Activated CD4-positive, alpha-beta memory T cell treated with anti-CD3 and anti-CD28 coated beads for 36 hours (primary cell): ENCODE measurements at regions not wholly inside any gene's neighbourhood (a gene's known extent, or its start where the extent isn't known, plus 50 kb on each side); places are given as distances from the start of the nearest gene placed in this dataset.

Experiments used
- CTCF ChIA-PET: fragments of 350-600 bp; sonication (Branson Sonifier 250); formaldehyde crosslinking; loops from one replicate; lab custom pipeline; 2021; ENCODE audit warnings: antibody characterized with exemption, inconsistent platforms; lab: Charles Lee
- POLR2A ChIA-PET: fragments of 350-600 bp; sonication (Branson Sonifier 250); formaldehyde crosslinking; loops from one replicate; lab custom pipeline; 2021; ENCODE audit warnings: antibody characterized with exemption; lab: Charles Lee
- DNase-seq: peaks from one replicate; pipeline ENCODE4 v3.0.0-alpha.2; 2020
- H3K27ac Mint-ChIP-seq: one replicate; pipeline ENCODE4 v1.8.0; 2021; ENCODE audit warnings: mixed read lengths
- H3K27me3 Mint-ChIP-seq: one replicate; pipeline ENCODE4 v1.8.0; 2021; ENCODE audit warnings: mixed read lengths
- H3K36me3 Mint-ChIP-seq: one replicate; pipeline ENCODE4 v1.8.0; 2021; ENCODE audit warnings: mixed read lengths
- H3K4me1 Mint-ChIP-seq: one replicate; pipeline ENCODE4 v1.8.0; 2021; ENCODE audit warnings: low read depth, mixed read lengths
- H3K4me3 Mint-ChIP-seq: one replicate; pipeline ENCODE4 v1.8.0; 2021; ENCODE audit warnings: mild to moderate bottlenecking, mixed read lengths
- H3K9me3 Mint-ChIP-seq: one replicate; pipeline ENCODE4 v1.8.0; 2021; ENCODE audit warnings: mixed read lengths
- intact Hi-C: fragments of 100-400 bp; cut with micrococcal nuclease; formaldehyde crosslinking; loops from one replicate; pipeline ENCODE4 v1.15.1; 2023

DNA sequence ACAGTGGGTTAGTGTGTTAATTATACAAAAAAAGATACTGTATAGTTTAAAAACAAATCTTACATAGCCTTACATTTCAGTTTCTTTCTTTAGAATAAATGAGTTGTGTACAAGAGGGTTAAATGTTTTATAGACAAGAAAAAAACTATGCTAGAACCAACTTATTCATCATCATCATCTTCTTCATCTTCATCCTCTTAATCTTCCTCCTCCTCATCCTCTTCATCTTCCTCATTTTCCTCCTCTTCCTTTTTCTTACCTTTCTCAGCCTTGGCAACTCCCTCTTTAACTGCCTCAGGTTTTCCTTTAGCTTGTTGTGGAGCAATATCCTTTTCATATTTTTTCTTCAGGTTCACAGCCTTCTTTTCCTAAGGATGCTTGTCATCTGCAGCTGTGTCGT lies 53.7 kb downstream of the RPS12 start:
- peaks cover 16% of the 10 kb centered on the region for H3K27me3 Mint-ChIP-seq
- H3K4me3 Mint-ChIP-seq: no peak overlapping the region
- H3K36me3 Mint-ChIP-seq: no peaks in the 10 kb centered on the region
- POLR2A ChIA-PET: no interaction called here
- intact Hi-C loops: no loop called here
- CTCF ChIA-PET: interaction anchor here (1.7 kb wide), 1 partner anchor 95 kb away, joined by 6 read pairs; no protein-coding TSS in a partner anchor
- H3K27ac Mint-ChIP-seq: no peak overlapping the region
- H3K9me3 Mint-ChIP-seq: no peaks in the 10 kb centered on the region
- H3K4me1 Mint-ChIP-seq: peaks cover 7% of the 10 kb centered on the region
- no peak for DNase-seq

- no peak overlapping the region for H3K27ac Mint-ChIP-seq
- H3K27me3 Mint-ChIP-seq: peaks cover 20% of the 10 kb centered on the region
- no peak overlapping the region for H3K4me3 Mint-ChIP-seq
- POLR2A ChIA-PET: interaction anchor here (1.0 kb wide), 1 partner anchor 59 kb away, joined by 3 read pairs; the partner anchor contains the start of gene RPS12
- peaks cover 6% of the 10 kb centered on the region for H3K36me3 Mint-ChIP-seq
- H3K4me1 Mint-ChIP-seq: peaks cover 8% of the 10 kb centered on the region
- DNase-seq: no peak
- peaks cover 6% of the 10 kb centered on the region for H3K9me3 Mint-ChIP-seq
- intact Hi-C loops: loop anchor here (1.0 kb wide), 1 partner anchor 8 kb away; no protein-coding TSS in a partner anchor
- CTCF ChIA-PET: interaction anchor here (0.9 to 1.3 kb wide), 2 partner anchors 90 to 342 kb away, joined by 3 read pairs; no protein-coding TSS in a partner anchor
These were observed 58.6 kb downstream of the RPS12 start for GRCh38 chr6:132872923-132873322.

DNA sequence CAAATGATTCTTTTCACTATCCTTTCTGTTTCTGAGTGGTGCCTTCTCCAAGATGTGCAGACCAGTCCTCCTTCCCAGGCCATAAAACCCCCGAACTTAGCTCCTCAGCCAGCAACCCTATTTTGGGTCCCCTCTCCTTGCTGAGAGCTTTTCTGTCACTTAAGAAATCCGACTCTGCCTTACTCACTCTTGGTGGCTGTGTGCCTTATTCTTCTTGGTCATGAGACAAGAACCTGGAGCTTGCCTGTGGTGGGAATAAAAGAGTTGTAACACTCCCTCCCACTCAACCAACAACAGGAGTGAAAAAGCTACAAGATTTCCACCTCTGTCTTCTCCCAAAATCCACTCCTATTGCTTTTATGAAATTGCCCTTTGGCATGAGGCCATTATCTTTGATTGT lies 62.6 kb downstream of the RPS12 start:
- H3K4me1 Mint-ChIP-seq: peaks cover 8% of the 10 kb centered on the region
- no peak overlapping the region for H3K4me3 Mint-ChIP-seq
- peaks cover 6% of the 10 kb centered on the region for H3K36me3 Mint-ChIP-seq
- H3K27ac Mint-ChIP-seq: no peak overlapping the region
- CTCF ChIA-PET: interaction anchor here (1.0 to 2.1 kb wide), 2 partner anchors 54 to 79 kb away, joined by 3 to 6 read pairs; partner anchors contain the start of gene SLC18B1
- no peak for DNase-seq
- POLR2A ChIA-PET: no interaction called here
- H3K9me3 Mint-ChIP-seq: peaks cover 6% of the 10 kb centered on the region
- intact Hi-C loops: no loop called here
- H3K27me3 Mint-ChIP-seq: peaks cover 8% of the 10 kb centered on the region

GRCh38 chr6:132887204-132887603 lies 72.8 kb downstream of the RPS12 start:
- Mint-ChIP-seq H3K27ac (no peak overlapping the region), H3K9me3 (no peaks in the 10 kb centered on the region), H3K36me3 (no peaks in the 10 kb centered on the region), H3K4me3 (no peak overlapping the region), H3K4me1 (peaks cover 2% of the 10 kb centered on the region), H3K27me3 (peaks cover 2% of the 10 kb centered on the region)
- ChIA-PET CTCF (interaction anchor here (1.0 kb wide), 1 partner anchor 65 kb away, joined by 3 read pairs; no protein-coding TSS in a partner anchor), POLR2A (no interaction called here)
- intact Hi-C loops: no loop called here
- no peak for DNase-seq

DNA sequence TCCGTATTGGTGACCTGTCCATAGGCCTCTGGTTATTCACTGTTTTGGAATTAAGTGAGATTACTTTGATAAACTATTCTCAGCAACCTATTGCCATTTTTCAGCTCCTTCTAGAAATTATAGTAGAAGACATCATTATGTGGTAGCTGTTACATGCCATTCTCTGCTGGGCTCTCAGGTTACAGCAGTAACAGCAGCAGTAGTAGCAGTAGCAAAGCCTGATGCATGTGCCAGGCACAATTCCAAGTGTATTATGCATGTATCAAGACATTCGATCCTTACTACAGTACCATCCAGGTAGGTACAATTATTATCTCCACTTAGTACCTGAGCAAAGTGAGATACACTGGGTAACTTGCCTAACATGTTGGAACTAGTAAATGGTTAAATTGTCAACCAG lies 74.3 kb downstream of the RPS12 start:
- H3K27ac Mint-ChIP-seq: no peak overlapping the region
- H3K4me1 Mint-ChIP-seq: peaks cover 2% of the 10 kb centered on the region
- intact Hi-C loops: no loop called here
- POLR2A ChIA-PET: no interaction called here
- no peak for DNase-seq
- no peaks in the 10 kb centered on the region for H3K9me3 Mint-ChIP-seq
- CTCF ChIA-PET: no interaction called here
- H3K36me3 Mint-ChIP-seq: no peaks in the 10 kb centered on the region
- H3K4me3 Mint-ChIP-seq: no peak overlapping the region
- peaks cover 2% of the 10 kb centered on the region for H3K27me3 Mint-ChIP-seq

GRCh38 chr6:132892929-132893771 lies 78.8 kb downstream of the RPS12 start:
- ChIA-PET CTCF (interaction anchor here (0.6 to 0.7 kb wide), 2 partner anchors 9 to 293 kb away, joined by 3 read pairs; no protein-coding TSS in a partner anchor), POLR2A (no interaction called here)
- Mint-ChIP-seq H3K4me3 (no peak overlapping the region), H3K36me3 (no peaks in the 10 kb centered on the region), H3K4me1 (no peaks in the 10 kb centered on the region), H3K27me3 (no peaks in the 10 kb centered on the region), H3K27ac (no peak overlapping the region), H3K9me3 (no peaks in the 10 kb centered on the region)
- intact Hi-C loops: no loop called here
- DNase-seq: no peak

- Mint-ChIP-seq H3K27me3 (no peaks in the 10 kb centered on the region), H3K4me3 (no peak overlapping the region), H3K4me1 (no peaks in the 10 kb centered on the region), H3K27ac (no peak overlapping the region), H3K36me3 (no peaks in the 10 kb centered on the region), H3K9me3 (no peaks in the 10 kb centered on the region)
- intact Hi-C loops: no loop called here
- POLR2A ChIA-PET: no interaction called here
- DNase-seq: no peak
- CTCF ChIA-PET: no interaction called here
These were observed 79.6 kb downstream of the RPS12 start for GRCh38 chr6:132893772-132894490.

DNA sequence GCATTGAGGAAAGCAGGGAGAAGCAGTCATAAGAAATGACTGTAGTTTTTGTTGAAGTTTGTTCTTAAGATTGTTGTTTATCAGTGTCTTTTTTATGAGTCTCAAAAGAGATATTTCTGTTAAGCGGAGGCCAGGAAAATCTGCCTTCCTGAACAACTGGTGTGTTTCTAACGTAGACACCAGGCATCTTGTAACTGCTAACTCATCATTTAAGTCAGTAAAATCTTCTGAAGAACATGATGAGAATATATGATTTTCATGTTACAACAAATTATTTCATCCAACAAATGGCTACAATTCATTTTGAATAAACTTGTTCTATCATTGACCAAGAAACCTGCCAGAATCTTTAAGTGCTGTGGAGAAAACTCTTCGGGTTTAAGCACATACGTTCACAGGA lies 84.0 kb downstream of the RPS12 start:
- Mint-ChIP-seq H3K4me3 (no peak overlapping the region), H3K27ac (no peak overlapping the region), H3K27me3 (no peaks in the 10 kb centered on the region), H3K9me3 (no peaks in the 10 kb centered on the region), H3K4me1 (no peaks in the 10 kb centered on the region), H3K36me3 (no peaks in the 10 kb centered on the region)
- POLR2A ChIA-PET: no interaction called here
- CTCF ChIA-PET: interaction anchor here (0.6 kb wide), 1 partner anchor 431 kb away, joined by 3 read pairs; no protein-coding TSS in a partner anchor
- intact Hi-C loops: no loop called here
- no peak for DNase-seq

DNA sequence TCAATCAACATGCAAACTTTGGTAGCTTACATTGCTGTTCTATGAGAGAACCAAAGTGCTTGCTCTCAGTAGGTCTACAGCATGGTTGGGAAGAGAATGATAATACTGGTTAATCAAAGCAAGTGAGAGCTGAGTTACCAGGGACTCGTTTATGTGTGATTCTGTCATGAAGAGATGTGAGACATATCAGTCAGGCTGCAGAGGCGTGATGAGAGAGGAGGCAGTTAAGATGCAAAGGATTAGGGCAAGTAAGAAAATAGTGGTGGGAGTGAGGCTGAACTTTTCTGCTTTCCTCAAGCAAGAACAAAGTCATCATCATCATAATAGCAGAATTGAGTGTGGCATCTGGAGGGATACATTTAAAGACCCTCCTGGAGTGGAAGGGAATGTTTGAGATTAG lies 86.5 kb downstream of the RPS12 start:
- ChIA-PET CTCF (no interaction called here), POLR2A (no interaction called here)
- H3K36me3 Mint-ChIP-seq: no peaks in the 10 kb centered on the region
- H3K9me3 Mint-ChIP-seq: no peaks in the 10 kb centered on the region
- no peak overlapping the region for H3K27ac Mint-ChIP-seq
- peaks cover 2% of the 10 kb centered on the region for H3K27me3 Mint-ChIP-seq
- intact Hi-C loops: no loop called here
- H3K4me3 Mint-ChIP-seq: no peak overlapping the region
- no peak for DNase-seq
- H3K4me1 Mint-ChIP-seq: no peaks in the 10 kb centered on the region

DNA sequence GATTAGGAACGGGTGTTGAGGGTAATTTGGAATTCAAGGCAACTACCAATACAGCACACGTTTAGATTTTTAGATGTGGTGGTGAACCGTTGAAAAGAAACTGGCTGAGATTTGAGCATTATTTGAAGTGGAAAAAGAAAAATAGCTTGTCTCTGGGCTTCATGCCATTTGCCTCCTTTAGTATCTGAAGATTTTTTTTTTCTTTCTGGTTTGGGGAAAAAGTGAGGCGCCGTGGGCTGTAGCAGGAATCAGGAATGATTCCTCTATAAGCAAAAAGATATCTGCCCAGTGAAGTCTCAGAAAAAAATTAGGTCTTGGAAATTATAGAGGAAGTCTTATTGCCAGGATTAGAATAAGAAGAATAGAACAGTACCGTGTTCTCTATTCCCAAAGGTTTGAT lies 88.5 kb downstream of the RPS12 start:
- Mint-ChIP-seq H3K4me3 (no peak overlapping the region), H3K27me3 (peaks cover 2% of the 10 kb centered on the region), H3K9me3 (no peaks in the 10 kb centered on the region), H3K36me3 (no peaks in the 10 kb centered on the region), H3K4me1 (no peaks in the 10 kb centered on the region), H3K27ac (no peak overlapping the region)
- intact Hi-C loops: no loop called here
- ChIA-PET CTCF (interaction anchor here (0.6 kb wide), 1 partner anchor 10 kb away, joined by 3 read pairs; no protein-coding TSS in a partner anchor), POLR2A (no interaction called here)
- DNase-seq: no peak

GRCh38 chr6:132907231-132907630 lies 92.9 kb downstream of the RPS12 start:
- ChIA-PET CTCF (no interaction called here), POLR2A (no interaction called here)
- no peaks in the 10 kb centered on the region for H3K36me3 Mint-ChIP-seq
- H3K27me3 Mint-ChIP-seq: peaks cover 2% of the 10 kb centered on the region
- no peaks in the 10 kb centered on the region for H3K4me1 Mint-ChIP-seq
- no peaks in the 10 kb centered on the region for H3K9me3 Mint-ChIP-seq
- H3K4me3 Mint-ChIP-seq: no peak overlapping the region
- intact Hi-C loops: no loop called here
- DNase-seq: no peak
- no peak overlapping the region for H3K27ac Mint-ChIP-seq

GRCh38 chr6:132907914-132908313 lies 93.5 kb downstream of the RPS12 start:
- Mint-ChIP-seq H3K4me1 (no peaks in the 10 kb centered on the region), H3K9me3 (no peaks in the 10 kb centered on the region), H3K27me3 (peaks cover 2% of the 10 kb centered on the region), H3K4me3 (no peak overlapping the region), H3K27ac (no peak overlapping the region), H3K36me3 (no peaks in the 10 kb centered on the region)
- intact Hi-C loops: no loop called here
- ChIA-PET CTCF (no interaction called here), POLR2A (no interaction called here)
- DNase-seq: no peak
